ENCODE measurements at regions not wholly inside any gene's neighbourhood (a gene's known extent, or its start where the extent isn't known, plus 50 kb on each side); places are given as distances from the start of the nearest gene placed in this dataset.

DNA sequence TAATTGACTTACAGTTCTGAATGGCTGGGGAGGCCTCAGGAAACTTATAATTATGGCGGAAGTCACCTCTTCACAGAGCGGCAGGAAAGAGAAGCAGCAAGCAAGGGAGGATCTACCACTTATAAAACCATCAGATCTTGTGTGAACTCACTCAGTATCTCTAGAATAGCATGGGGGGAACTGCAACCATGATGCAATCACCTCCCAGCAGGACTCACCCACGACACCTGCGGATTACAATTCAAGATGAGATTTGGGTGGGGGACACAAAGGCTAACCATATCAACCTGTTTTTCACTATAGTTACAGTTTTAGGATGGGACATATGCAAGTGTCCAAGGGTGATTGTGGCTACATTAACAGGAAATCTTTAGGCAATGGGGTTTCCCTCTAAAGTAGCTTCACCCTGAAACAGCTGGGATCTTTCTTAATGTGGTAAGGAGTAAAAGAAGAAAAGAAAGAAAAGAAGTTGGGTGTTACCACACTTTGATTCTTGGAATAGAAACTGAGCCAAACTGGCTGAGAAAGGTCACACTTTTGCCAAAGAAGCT lies 453.8 kb downstream of the OTOL1 start:
- 2% methylated on average over 4 of the region's 4 CpGs for WGBS (ENCODE audit: insufficient coverage, low coverage, missing lambda C conversion rate)
- no peaks in the 10 kb centered on the region for H3K36me3 ChIP-seq (ENCODE audit: control insufficient read depth, insufficient read depth, low read length)
- no peak overlapping the region for H3K4me2 ChIP-seq (ENCODE audit: insufficient read depth, low read length)
- no peaks in the 10 kb centered on the region for H3K79me2 ChIP-seq (ENCODE audit: control insufficient read depth, insufficient read depth, low read length)
- TF ChIP-seq ZNF780A (CRISPR knock-in tag; IDR thresholded peaks at IDR 0.05) (no peak), BRF1 (IDR thresholded peaks at IDR 0.05; ENCODE audit: borderline replicate concordance, extremely low read depth, insufficient read length) (no peak), JUN (IDR thresholded peaks at IDR 0.05; ENCODE audit: borderline replicate concordance, low read depth, low read length) (no peak), JUN (CRISPR knock-in tag; IDR thresholded peaks at IDR 0.05; ENCODE audit: borderline replicate concordance) (no peak), MED1 (CRISPR knock-in tag; IDR thresholded peaks at IDR 0.05; ENCODE audit: borderline replicate concordance) (no peak), GATA2 (CRISPR knock-in tag; IDR thresholded peaks at IDR 0.05) (no peak), MAZ (CRISPR knock-in tag; conservative IDR thresholded peaks at IDR 0.05 in 1 of 2, IDR thresholded peaks at IDR 0.05 in 1 of 2) (no peak)
- TF ChIP-seq, protein P1, sequence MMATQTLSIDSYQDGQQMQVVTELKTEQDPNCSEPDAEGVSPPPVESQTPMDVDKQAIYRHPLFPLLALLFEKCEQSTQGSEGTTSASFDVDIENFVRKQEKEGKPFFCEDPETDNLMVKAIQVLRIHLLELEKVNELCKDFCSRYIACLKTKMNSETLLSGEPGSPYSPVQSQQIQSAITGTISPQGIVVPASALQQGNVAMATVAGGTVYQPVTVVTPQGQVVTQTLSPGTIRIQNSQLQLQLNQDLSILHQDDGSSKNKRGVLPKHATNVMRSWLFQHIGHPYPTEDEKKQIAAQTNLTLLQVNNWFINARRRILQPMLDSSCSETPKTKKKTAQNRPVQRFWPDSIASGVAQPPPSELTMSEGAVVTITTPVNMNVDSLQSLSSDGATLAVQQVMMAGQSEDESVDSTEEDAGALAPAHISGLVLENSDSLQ (IDR thresholded peaks at IDR 0.05), result no peak
- TF ChIP-seq, protein P2, sequence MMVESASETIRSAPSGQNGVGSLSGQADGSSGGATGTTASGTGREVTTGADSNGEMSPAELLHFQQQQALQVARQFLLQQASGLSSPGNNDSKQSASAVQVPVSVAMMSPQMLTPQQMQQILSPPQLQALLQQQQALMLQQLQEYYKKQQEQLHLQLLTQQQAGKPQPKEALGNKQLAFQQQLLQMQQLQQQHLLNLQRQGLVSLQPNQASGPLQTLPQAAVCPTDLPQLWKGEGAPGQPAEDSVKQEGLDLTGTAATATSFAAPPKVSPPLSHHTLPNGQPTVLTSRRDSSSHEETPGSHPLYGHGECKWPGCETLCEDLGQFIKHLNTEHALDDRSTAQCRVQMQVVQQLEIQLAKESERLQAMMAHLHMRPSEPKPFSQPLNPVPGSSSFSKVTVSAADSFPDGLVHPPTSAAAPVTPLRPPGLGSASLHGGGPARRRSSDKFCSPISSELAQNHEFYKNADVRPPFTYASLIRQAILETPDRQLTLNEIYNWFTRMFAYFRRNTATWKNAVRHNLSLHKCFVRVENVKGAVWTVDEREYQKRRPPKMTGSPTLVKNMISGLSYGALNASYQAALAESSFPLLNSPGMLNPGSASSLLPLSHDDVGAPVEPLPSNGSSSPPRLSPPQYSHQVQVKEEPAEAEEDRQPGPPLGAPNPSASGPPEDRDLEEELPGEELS (CRISPR knock-in tag; IDR thresholded peaks at IDR 0.05; ENCODE audit: borderline replicate concordance), result no peak
- H2AFZ ChIP-seq (ENCODE audit: low read depth, low read length), result no peak overlapping the region
- H3K4me1 ChIP-seq (replicated peaks in 1 of 2; ENCODE audit: control insufficient read depth in 2 of 2, insufficient read depth in 2 of 2, low read length in 2 of 2), result no peaks in the 10 kb centered on the region
- no peaks in the 10 kb centered on the region for H3K9me1 ChIP-seq (ENCODE audit: control insufficient read depth, insufficient read depth, low read length)
- no peak for ATAC-seq
- intact Hi-C loops (cut with micrococcal nuclease) (no loop called here), in situ Hi-C loops (cut with MboI) (no loop called here)
- no peak overlapping the region for H3K4me3 ChIP-seq
- H3K9ac ChIP-seq (ENCODE audit: insufficient read depth in 1 of 2, low read depth in 2 of 2, low read length in 2 of 2), result no peak overlapping the region
- DNase-seq (ENCODE audit: extremely low read depth in 1 of 4, low spot score in 3 of 4), result no peak
- FAIRE-seq, result no peak
- CTCF ChIA-PET (ENCODE audit: low intra/inter-chr PET ratio), result no interaction called here
- no peaks in the 10 kb centered on the region for H4K20me1 ChIP-seq (replicated peaks; ENCODE audit: control insufficient read depth, insufficient read depth, low read length)
- POLR2A ChIA-PET, result no interaction called here
- no TSS peak for BruUV-seq (replicated peaks)
- H3K27ac ChIP-seq (ENCODE audit: extremely low read depth, low read depth, low read length), result no peak overlapping the region
- no peaks in the 10 kb centered on the region for H3K27me3 ChIP-seq (ENCODE audit: control insufficient read depth in 2 of 2, insufficient read depth in 2 of 2, low read length in 2 of 2)
- no peaks in the 10 kb centered on the region for H3K9me3 ChIP-seq (replicated peaks; ENCODE audit: control insufficient read depth, insufficient read depth, low read depth, low read length)
